ENCODE measurements at regions not wholly inside any gene's neighbourhood (a gene's known extent, or its start where the extent isn't known, plus 50 kb on each side); places are given as distances from the start of the nearest gene placed in this dataset.

- no peak overlapping the region for H2BK120ac ChIP-seq (ENCODE audit: low read depth, low read length, poor library complexity, severe bottlenecking)
- no peaks in the 10 kb centered on the region for H4K20me1 ChIP-seq (ENCODE audit: control insufficient read depth, insufficient read depth, insufficient read length)
- no peaks in the 10 kb centered on the region for H3K4me1 Mint-ChIP-seq
- H4K8ac ChIP-seq (replicated peaks; ENCODE audit: insufficient read length, low read depth, low read length): no peak overlapping the region
- no peak overlapping the region for H3K14ac ChIP-seq (ENCODE audit: insufficient read depth, low read length)
- H3K9ac ChIP-seq (ENCODE audit: extremely low read depth, insufficient read length, low read length): no peak overlapping the region
- H3K56ac ChIP-seq (ENCODE audit: insufficient read length, low read depth, low read length): no peak overlapping the region
- no peak overlapping the region for H4K91ac ChIP-seq (ENCODE audit: insufficient read length, low read depth, low read length)
- no peaks in the 10 kb centered on the region for H3K36me3 Mint-ChIP-seq (ENCODE audit: insufficient read depth in 1 of 3, low read depth in 3 of 3)
- TF ChIP-seq, protein P1, sequence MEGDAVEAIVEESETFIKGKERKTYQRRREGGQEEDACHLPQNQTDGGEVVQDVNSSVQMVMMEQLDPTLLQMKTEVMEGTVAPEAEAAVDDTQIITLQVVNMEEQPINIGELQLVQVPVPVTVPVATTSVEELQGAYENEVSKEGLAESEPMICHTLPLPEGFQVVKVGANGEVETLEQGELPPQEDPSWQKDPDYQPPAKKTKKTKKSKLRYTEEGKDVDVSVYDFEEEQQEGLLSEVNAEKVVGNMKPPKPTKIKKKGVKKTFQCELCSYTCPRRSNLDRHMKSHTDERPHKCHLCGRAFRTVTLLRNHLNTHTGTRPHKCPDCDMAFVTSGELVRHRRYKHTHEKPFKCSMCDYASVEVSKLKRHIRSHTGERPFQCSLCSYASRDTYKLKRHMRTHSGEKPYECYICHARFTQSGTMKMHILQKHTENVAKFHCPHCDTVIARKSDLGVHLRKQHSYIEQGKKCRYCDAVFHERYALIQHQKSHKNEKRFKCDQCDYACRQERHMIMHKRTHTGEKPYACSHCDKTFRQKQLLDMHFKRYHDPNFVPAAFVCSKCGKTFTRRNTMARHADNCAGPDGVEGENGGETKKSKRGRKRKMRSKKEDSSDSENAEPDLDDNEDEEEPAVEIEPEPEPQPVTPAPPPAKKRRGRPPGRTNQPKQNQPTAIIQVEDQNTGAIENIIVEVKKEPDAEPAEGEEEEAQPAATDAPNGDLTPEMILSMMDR (conservative IDR thresholded peaks at IDR 0.05): no peak
- H3K27me3 ChIP-seq (ENCODE audit: insufficient read depth, low read length): no peaks in the 10 kb centered on the region
- H3K18ac ChIP-seq (ENCODE audit: insufficient read length, low read depth, low read length): no peak overlapping the region
- no peak overlapping the region for H2BK15ac ChIP-seq (ENCODE audit: low read depth, low read length)
- no peaks in the 10 kb centered on the region for H3K9me3 Mint-ChIP-seq
- H3K27ac ChIP-seq (ENCODE audit: insufficient read length, low read depth, low read length): no peak overlapping the region
- H2BK12ac ChIP-seq (ENCODE audit: insufficient read length, low read depth, low read length): no peak overlapping the region
- no peaks in the 10 kb centered on the region for H3K27me3 Mint-ChIP-seq (ENCODE audit: low read depth)
- no peak overlapping the region for H3K4ac ChIP-seq (ENCODE audit: low read depth, low read length)
- no peak overlapping the region for H3K4me3 Mint-ChIP-seq
- no peaks in the 10 kb centered on the region for H3K79me2 ChIP-seq (ENCODE audit: insufficient read depth, low read length)
- no peak overlapping the region for H2AK5ac ChIP-seq (ENCODE audit: insufficient read length, low read length)
- H4K5ac ChIP-seq (ENCODE audit: insufficient read length, low read depth, low read length): no peak overlapping the region
- no peaks in the 10 kb centered on the region for H3K23me2 ChIP-seq (ENCODE audit: insufficient read length, low read depth, low read length, poor library complexity, severe bottlenecking)
- no peak overlapping the region for H3K27ac Mint-ChIP-seq
- H3K23ac ChIP-seq (ENCODE audit: insufficient read length, low read depth, low read length): no peak overlapping the region
- H2BK5ac ChIP-seq (ENCODE audit: insufficient read length, low read length): no peak overlapping the region
- H2BK20ac ChIP-seq (ENCODE audit: low read depth, low read length, poor library complexity, severe bottlenecking): no peak overlapping the region
- H2AFZ ChIP-seq (ENCODE audit: low read length): no peak overlapping the region
- no peaks in the 10 kb centered on the region for H3K79me1 ChIP-seq (ENCODE audit: insufficient read depth, low read depth, low read length, poor library complexity, severe bottlenecking)
- H3K4me1 ChIP-seq (ENCODE audit: insufficient read depth, low read length): no peaks in the 10 kb centered on the region
- no peak overlapping the region for H3K4me2 ChIP-seq (ENCODE audit: insufficient read depth, insufficient read length, low read length)
- no peak for DNase-seq
- H3K9me3 ChIP-seq (ENCODE audit: control insufficient read depth, low read depth, low read length): no peaks in the 10 kb centered on the region
- no CpG with 5 or more reads among the region's 2 CpGs for WGBS (ENCODE audit: extremely low coverage, insufficient read length, low lambda C conversion rate)
- H3T11ph ChIP-seq (ENCODE audit: low read length): no peak overlapping the region
Measured at GRCh38 chr4:117387072-117387471, 301.7 kb upstream of the TRAM1L1 start.

Data from H9 (cell line).